OCI-LY3 (cell line): ENCODE measurements at regions not wholly inside any gene's neighbourhood (a gene's known extent, or its start where the extent isn't known, plus 50 kb on each side); places are given as distances from the start of the nearest gene placed in this dataset.
"Not testable (repeated sequence)": the region's sequence is repeated elsewhere in the genome, so short reads cannot be mapped to it uniquely, and the experiment has no call there.

ENCODE experiments used
- H2AFZ ChIP-seq: fragments of 200-600, 300-600 bp; shearing (Covaris generic); 2 replicates; pipeline ENCODE4 v1.6.0; 2014; ENCODE audit warnings: antibody characterized with exemption, low read depth, low read length
- H3K27ac ChIP-seq: fragments of 200-600, 300-600 bp; sonication (generic); 2 replicates; pipeline ENCODE4 v1.5.1; 2014; ENCODE audit warnings: mild to moderate bottlenecking, low read length, moderate library complexity, mixed read lengths
- H3K27me3 ChIP-seq: fragments of 200-600, 300-600 bp; sonication (generic); 2 replicates; pipeline ENCODE4 v1.6.1; 2014; ENCODE audit warnings: low read depth, low read length, mixed read lengths
- H3K36me3 ChIP-seq: fragments of 200-600, 300-600 bp; sonication (generic); replicated peaks from 2 replicates; pipeline ENCODE3; 2014; ENCODE audit warnings: low read depth, low read length, mixed read lengths
- H3K4me1 ChIP-seq: fragments of 300-600, 200-600 bp; sonication (generic); 2 replicates; pipeline ENCODE4 v1.6.1; 2014; ENCODE audit warnings: low read length, mixed read lengths
- H3K4me2 ChIP-seq: fragments of 200-600, 300-600 bp; sonication (generic); 2 replicates; pipeline ENCODE4 v1.6.1; 2014; ENCODE audit warnings: low read length, mixed read lengths
- H3K4me3 ChIP-seq: fragments of 300-600, 200-600 bp; sonication (generic); 2 replicates; pipeline ENCODE4 v1.5.1; 2014; ENCODE audit warnings: antibody characterized with exemption, mild to moderate bottlenecking, low read length, moderate library complexity
- H3K79me2 ChIP-seq: fragments of 300-600, 200-600 bp; shearing (Covaris generic); 2 replicates; pipeline ENCODE4 v1.6.1; 2014; ENCODE audit warnings: mild to moderate bottlenecking, low read length, mixed read lengths
- H3K9ac ChIP-seq: fragments of 300-600, 200-600 bp; shearing (Covaris generic); 2 replicates; pipeline ENCODE4 v1.6.0; 2014; ENCODE audit warnings: mild to moderate bottlenecking, low read length, moderate library complexity
- H3K9me3 ChIP-seq: fragments of 200-600, 300-600 bp; shearing (Covaris generic); 2 replicates; pipeline ENCODE4 v1.6.1; 2014; ENCODE audit warnings: low read length, mixed read lengths; ENCODE audit not compliant: insufficient read depth
- H4K20me1 ChIP-seq: fragments of 200-600, 300-600 bp; sonication (generic); 2 replicates; pipeline ENCODE4 v1.6.1; 2016; ENCODE audit warnings: low read length, mixed read lengths; ENCODE audit not compliant: insufficient read depth
- EZH2phosphoT487 ChIP-seq: fragments of 200-600 bp; shearing (Covaris generic); IDR thresholded peaks from 2 replicates; pipeline ENCODE4 v1.6.1; 2018; ENCODE audit warnings: antibody characterized with exemption, mixed run types, low read depth
- TF ChIP-seq, protein P1 (sequence below): fragments of 200-600, 300-600 bp; sonication (generic); IDR thresholded peaks from 2 replicates; pipeline ENCODE4 v1.5.1; 2014; ENCODE audit warnings: antibody characterized with exemption, low read length, low read depth

DNA sequence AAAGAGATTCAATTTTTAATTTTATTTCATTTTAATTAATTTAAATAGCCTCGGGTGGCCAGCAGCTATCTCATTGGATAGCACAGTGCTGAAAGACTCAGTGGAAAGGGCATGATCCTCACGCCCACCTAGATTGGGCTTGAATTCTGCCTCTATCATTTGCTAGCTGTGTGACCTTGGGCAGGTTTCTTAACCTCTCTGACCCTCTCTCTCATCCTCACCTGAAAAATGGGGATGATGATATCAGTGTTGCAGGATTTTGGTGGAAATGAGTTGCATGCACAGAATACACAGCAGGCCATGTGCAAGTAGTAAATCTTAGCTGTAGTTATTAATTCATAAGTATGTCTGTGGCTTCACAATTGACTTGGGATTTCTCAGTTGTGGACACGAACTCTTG, 272.4 kb upstream of the XYLT1 start:
- H3K27ac ChIP-seq = no peak overlapping the region
- H4K20me1 ChIP-seq = no peaks in the 10 kb centered on the region
- no peaks in the 10 kb centered on the region for H3K36me3 ChIP-seq
- no peaks in the 10 kb centered on the region for H3K79me2 ChIP-seq
- no peak overlapping the region for H3K4me3 ChIP-seq
- no peak overlapping the region for H3K4me2 ChIP-seq
- no peaks in the 10 kb centered on the region for H3K27me3 ChIP-seq
- no peak overlapping the region for H2AFZ ChIP-seq
- H3K9ac ChIP-seq = no peak overlapping the region
- H3K4me1 ChIP-seq = no peaks in the 10 kb centered on the region
- TF ChIP-seq, protein P1, sequence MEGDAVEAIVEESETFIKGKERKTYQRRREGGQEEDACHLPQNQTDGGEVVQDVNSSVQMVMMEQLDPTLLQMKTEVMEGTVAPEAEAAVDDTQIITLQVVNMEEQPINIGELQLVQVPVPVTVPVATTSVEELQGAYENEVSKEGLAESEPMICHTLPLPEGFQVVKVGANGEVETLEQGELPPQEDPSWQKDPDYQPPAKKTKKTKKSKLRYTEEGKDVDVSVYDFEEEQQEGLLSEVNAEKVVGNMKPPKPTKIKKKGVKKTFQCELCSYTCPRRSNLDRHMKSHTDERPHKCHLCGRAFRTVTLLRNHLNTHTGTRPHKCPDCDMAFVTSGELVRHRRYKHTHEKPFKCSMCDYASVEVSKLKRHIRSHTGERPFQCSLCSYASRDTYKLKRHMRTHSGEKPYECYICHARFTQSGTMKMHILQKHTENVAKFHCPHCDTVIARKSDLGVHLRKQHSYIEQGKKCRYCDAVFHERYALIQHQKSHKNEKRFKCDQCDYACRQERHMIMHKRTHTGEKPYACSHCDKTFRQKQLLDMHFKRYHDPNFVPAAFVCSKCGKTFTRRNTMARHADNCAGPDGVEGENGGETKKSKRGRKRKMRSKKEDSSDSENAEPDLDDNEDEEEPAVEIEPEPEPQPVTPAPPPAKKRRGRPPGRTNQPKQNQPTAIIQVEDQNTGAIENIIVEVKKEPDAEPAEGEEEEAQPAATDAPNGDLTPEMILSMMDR = no peak
- TF ChIP-seq EZH2phosphoT487 = no peak
- H3K9me3 ChIP-seq = no peaks in the 10 kb centered on the region

DNA sequence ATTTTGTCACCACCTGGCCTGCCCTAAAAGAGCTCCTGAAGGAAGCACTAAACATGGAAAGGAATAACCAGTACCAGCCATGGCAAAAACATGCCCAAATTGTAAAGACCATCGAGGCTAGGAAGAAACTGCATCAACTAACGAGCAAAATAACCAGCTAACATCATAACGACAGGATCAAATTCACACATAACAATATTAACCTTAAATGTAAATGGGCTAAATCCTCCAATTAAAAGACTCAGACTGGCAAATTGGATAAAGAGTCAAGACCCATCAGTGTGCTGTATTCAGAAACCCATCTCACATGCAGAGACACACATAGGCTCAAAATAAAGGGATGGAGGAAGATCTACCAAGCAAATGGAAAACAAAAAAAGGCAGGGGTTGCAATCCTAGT, 264.3 kb upstream of the XYLT1 start:
- H3K27ac ChIP-seq, H3K79me2 ChIP-seq, H3K4me2 ChIP-seq, H3K36me3 ChIP-seq, H3K4me3 ChIP-seq, H3K9me3 ChIP-seq, H3K9ac ChIP-seq, H3K4me1 ChIP-seq, H4K20me1 ChIP-seq, H3K27me3 ChIP-seq, H2AFZ ChIP-seq: not testable (repeated sequence)

DNA sequence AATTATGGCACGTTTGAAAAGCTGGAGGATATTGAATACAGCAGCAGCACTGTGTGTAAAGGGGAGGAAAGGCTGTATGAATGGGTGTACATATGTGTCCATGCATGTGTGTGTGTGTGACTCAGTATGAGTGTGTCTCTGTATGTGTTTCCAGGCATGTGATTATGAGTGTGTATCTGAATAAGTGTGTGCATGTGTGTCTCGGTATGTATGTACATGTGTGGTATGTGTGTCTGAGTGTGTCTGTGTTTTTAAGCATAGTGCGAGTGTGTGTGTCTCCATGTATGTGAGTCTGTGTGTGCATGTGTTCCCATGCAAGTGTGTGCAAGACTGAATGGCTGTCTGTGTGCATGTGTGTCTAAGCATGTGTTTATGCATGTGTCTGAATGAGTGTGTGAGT, 259.1 kb upstream of the XYLT1 start:
- Histone ChIP-seq H2AFZ (no peak overlapping the region), H3K36me3 (no peaks in the 10 kb centered on the region), H3K9me3 (no peaks in the 10 kb centered on the region), H3K27ac (no peak overlapping the region), H4K20me1 (no peaks in the 10 kb centered on the region), H3K4me2 (no peak overlapping the region), H3K27me3 (no peaks in the 10 kb centered on the region), H3K9ac (no peak overlapping the region), H3K4me1 (no peaks in the 10 kb centered on the region), H3K4me3 (no peak overlapping the region), H3K79me2 (no peaks in the 10 kb centered on the region)
- TF ChIP-seq, protein P1 = no peak
- no peak for TF ChIP-seq EZH2phosphoT487

- Histone ChIP-seq H3K4me3 (no peak overlapping the region), H3K9ac (no peak overlapping the region), H3K9me3 (no peaks in the 10 kb centered on the region), H3K36me3 (no peaks in the 10 kb centered on the region), H4K20me1 (no peaks in the 10 kb centered on the region), H3K27ac (no peak overlapping the region), H2AFZ (no peak overlapping the region), H3K4me1 (no peaks in the 10 kb centered on the region), H3K79me2 (no peaks in the 10 kb centered on the region), H3K27me3 (no peaks in the 10 kb centered on the region), H3K4me2 (no peak overlapping the region)
- TF ChIP-seq EZH2phosphoT487 = no peak
- TF ChIP-seq, protein P1 = no peak
These were observed 257.4 kb upstream of the XYLT1 start for GRCh38 chr16:17728196-17728595.

GRCh38 chr16:17724242-17724898, 253.6 kb upstream of the XYLT1 start:
- Histone ChIP-seq H3K27me3 (no peaks in the 10 kb centered on the region), H3K27ac (no peak overlapping the region), H3K36me3 (no peaks in the 10 kb centered on the region), H3K9ac (no peak overlapping the region), H4K20me1 (no peaks in the 10 kb centered on the region), H2AFZ (no peak overlapping the region), H3K9me3 (no peaks in the 10 kb centered on the region), H3K4me1 (no peaks in the 10 kb centered on the region), H3K4me2 (no peak overlapping the region), H3K4me3 (no peak overlapping the region), H3K79me2 (no peaks in the 10 kb centered on the region)
- TF ChIP-seq EZH2phosphoT487 = no peak
- TF ChIP-seq, protein P1 = no peak
